D721Med (cell line): ENCODE measurements at regions not wholly inside any gene's neighbourhood (a gene's known extent, or its start where the extent isn't known, plus 50 kb on each side); places are given as distances from the start of the nearest gene placed in this dataset.

ENCODE experiments used
- DNase-seq: peaks from one replicate; pipeline ENCODE4 v3.0.0; 2011; ENCODE audit warnings: low spot score; ENCODE audit not compliant: insufficient read length
- FAIRE-seq: peaks from 2 replicates; lab custom pipeline; 2011; peaks lifted over from hg19 to GRCh38; lab: Jason Lieb, UNC
- TF ChIP-seq, protein P1 (sequence below): IDR thresholded peaks from 2 replicates; pipeline ENCODE4 v1.5.1; 2012; ENCODE audit warnings: mild to moderate bottlenecking, control low read depth; ENCODE audit not compliant: insufficient read depth; ENCODE audit errors: missing control alignments

DNA sequence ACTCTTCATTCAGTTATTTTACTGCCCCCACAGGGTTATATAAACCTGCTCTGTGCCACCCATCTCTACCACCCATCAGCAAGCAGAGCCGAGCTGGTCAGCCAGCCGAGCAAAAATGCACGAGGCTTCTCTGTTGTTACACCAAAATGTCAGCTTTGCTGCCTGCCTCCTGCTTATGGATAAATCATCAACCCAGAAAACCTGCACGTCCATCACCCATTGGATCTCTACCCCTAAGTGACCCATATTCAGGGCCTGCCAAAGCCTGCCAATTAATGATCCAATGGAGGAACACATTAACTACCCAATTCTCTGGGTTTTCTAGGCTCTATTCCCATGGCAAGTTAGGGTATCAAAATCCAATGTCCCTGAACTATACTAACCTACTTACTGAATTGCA is 365.5 kb upstream of the ACVR2A start:
- DNase-seq (no peak), FAIRE-seq (no peak)
- TF ChIP-seq, protein P1, sequence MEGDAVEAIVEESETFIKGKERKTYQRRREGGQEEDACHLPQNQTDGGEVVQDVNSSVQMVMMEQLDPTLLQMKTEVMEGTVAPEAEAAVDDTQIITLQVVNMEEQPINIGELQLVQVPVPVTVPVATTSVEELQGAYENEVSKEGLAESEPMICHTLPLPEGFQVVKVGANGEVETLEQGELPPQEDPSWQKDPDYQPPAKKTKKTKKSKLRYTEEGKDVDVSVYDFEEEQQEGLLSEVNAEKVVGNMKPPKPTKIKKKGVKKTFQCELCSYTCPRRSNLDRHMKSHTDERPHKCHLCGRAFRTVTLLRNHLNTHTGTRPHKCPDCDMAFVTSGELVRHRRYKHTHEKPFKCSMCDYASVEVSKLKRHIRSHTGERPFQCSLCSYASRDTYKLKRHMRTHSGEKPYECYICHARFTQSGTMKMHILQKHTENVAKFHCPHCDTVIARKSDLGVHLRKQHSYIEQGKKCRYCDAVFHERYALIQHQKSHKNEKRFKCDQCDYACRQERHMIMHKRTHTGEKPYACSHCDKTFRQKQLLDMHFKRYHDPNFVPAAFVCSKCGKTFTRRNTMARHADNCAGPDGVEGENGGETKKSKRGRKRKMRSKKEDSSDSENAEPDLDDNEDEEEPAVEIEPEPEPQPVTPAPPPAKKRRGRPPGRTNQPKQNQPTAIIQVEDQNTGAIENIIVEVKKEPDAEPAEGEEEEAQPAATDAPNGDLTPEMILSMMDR: no peak

DNA sequence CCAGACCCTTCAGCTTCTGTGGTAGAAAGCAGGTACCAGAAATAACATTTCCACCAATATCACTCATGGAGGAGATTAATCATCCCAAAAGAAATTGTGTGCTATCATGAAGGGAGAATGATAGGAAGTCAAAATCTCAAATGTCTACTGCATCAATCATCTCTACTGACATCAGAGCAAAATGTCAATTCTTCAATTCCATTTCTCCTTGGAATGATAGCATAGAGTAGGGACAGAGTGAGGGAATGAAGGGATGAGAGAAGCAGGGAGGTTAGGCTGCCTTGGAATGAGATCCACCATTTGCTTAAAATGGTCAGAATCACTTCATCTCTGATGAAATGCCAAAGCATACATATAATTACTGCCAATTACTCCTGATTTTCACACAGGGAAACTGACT is 371.8 kb upstream of the ACVR2A start:
- DNase-seq (no peak), FAIRE-seq (no peak)
- TF ChIP-seq, protein P1: no peak

DNA sequence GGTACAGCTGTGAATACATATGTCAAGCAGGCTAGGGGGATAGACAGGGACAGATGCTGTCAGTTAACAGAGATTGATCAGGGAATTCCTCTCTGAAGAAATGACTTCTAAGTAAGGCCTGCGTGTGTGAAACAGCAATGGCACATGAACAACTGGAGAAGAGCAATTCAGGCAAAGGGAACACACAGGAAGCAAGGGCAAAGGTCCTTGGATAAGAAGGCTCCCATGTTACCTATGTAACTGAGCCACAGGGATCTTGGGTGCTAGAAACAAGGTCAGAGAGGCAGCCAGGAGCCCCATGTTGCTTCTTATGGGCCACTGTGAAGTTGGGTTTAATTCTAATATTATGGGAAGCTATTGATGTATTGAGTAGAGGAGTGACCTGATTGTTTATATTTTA is 373.7 kb upstream of the ACVR2A start:
- no peak for FAIRE-seq
- TF ChIP-seq, protein P1: no peak

DNA sequence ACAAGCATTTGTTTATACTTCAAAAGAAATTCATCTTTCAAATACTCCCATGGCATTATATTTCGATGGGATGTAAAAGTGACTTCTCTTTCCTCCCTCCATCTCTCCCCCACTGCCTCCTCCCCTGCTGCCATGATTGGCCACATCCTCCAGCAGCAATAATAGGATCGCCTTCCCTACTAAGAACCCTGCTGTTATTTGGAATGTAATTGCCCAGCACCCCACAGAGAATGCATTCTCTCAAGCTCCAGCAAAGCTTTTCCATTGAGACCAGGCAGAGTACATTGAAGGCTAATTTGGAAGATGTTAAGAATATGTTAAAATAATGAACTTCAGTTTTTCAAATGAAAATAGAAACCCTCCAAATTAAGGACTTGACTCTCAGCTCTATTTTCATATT is 375.4 kb upstream of the ACVR2A start:
- DNase-seq (no peak), FAIRE-seq (no peak)
- TF ChIP-seq, protein P1: no peak

More for the DNA sequence above, 373.7 kb upstream of the ACVR2A start:
- DNase-seq: no peak

DNA sequence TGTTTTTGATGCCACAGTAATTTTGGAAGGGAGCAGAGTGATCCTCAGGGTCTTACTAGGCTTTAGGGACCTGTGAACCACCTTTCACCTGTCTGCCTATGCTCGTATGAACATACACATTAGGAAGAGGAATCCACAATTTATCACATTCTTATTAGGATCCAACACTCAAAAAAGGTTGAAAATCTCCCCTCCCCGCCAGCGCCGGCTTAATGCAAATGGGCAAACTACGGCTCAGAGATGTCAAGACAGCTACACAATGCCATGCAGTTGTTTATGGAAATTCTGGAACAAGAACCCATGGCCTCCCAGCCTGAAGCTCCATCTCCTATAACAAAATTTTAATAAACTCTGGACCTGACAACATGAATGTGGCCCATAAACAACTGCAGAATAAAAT is 375.9 kb upstream of the ACVR2A start:
- FAIRE-seq: no peak
- TF ChIP-seq, protein P1: no peak
- DNase-seq: no peak

DNA sequence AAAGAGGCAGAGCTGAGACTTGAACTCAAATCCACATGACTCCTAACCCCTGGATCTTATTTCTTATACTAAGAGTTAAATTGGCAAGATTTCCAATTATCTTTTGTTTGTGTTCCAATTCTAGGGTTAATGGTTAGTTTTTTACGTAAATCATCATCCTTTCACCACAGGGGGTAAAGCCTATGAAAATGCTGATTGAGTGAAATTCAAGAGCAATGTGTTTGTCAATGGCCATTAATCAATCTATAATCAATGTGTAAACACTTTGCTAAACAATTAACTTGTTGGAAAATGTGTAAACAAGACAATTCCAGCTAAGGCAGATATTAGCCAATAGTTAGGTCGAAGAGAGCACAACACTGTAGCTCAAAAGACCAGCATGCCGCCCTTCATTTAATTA is 376.5 kb upstream of the ACVR2A start:
- FAIRE-seq (no peak), DNase-seq (no peak)
- TF ChIP-seq, protein P1: no peak

DNA sequence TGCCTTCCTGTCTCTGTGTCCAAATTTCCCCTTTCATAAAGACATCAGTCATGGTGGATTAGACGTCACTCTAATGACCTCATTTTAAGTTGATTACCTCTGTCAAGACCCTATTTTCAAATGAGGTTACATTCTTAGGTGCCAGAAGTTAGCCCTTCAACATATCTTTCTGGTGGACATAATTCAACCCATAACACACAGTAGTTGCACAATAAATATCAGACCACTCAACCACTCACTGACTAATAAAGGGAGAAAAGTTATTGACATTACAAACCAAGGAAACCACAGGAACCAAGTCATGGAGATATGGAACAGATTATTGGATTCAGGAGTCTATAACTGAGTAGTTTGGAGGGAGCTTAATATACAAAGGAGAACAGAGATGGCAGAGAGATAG is 377.4 kb upstream of the ACVR2A start:
- TF ChIP-seq, protein P1: no peak
- DNase-seq: no peak
- FAIRE-seq: no peak
